Neuronal stem cell (in vitro differentiated cells): ENCODE measurements at regions not wholly inside any gene's neighbourhood (a gene's known extent, or its start where the extent isn't known, plus 50 kb on each side); places are given as distances from the start of the nearest gene placed in this dataset.

Experiments used
- DNase-seq: peaks from one replicate; pipeline ENCODE4 v3.0.0-alpha.2; 2013; ENCODE audit warnings: low spot score
- H2AFZ ChIP-seq: one replicate; pipeline ENCODE4 v1.6.1; 2013; ENCODE audit warnings: mild to moderate bottlenecking, low read length, inconsistent platforms
- H2AK5ac ChIP-seq: 2 replicates; pipeline ENCODE4 v1.6.1; 2013; ENCODE audit warnings: low read depth, mild to moderate bottlenecking, inconsistent platforms, low read length, moderate library complexity, mixed read lengths
- H2BK120ac ChIP-seq: 2 replicates; pipeline ENCODE4 v1.6.1; 2013; ENCODE audit warnings: low read depth, mild to moderate bottlenecking, inconsistent platforms, low read length, moderate library complexity, mixed read lengths
- H2BK12ac ChIP-seq: one replicate; pipeline ENCODE4 v1.6.1; 2013; ENCODE audit warnings: low read length, inconsistent platforms
- H2BK15ac ChIP-seq: 2 replicates; pipeline ENCODE4 v1.6.1; 2013; ENCODE audit warnings: mild to moderate bottlenecking, low read length, inconsistent platforms, mixed read lengths
- H2BK5ac ChIP-seq: one replicate; pipeline ENCODE4 v1.6.1; 2013; ENCODE audit warnings: inconsistent platforms, mild to moderate bottlenecking, low read length, moderate library complexity
- H3K14ac ChIP-seq: one replicate; pipeline ENCODE4 v1.6.1; 2013; ENCODE audit warnings: low read length, inconsistent platforms
- H3K18ac ChIP-seq: 2 replicates; pipeline ENCODE4 v1.6.1; 2013; ENCODE audit warnings: low read length, inconsistent platforms
- H3K23ac ChIP-seq: 2 replicates; pipeline ENCODE4 v1.6.1; 2013; ENCODE audit warnings: low read depth, mild to moderate bottlenecking, mixed read lengths, low read length, inconsistent platforms; ENCODE audit not compliant: poor library complexity
- H3K27ac ChIP-seq: replicated peaks from 3 replicates; pipeline ENCODE4 v1.5.1; 2013; ENCODE audit warnings: low read length, inconsistent platforms
- H3K27me3 ChIP-seq, 3 experiments: 2 replicates each; pipeline ENCODE4 v1.6.1; 2013; ENCODE audit warnings: low read length in 3 of 3, mild to moderate bottlenecking in 2 of 3, inconsistent platforms in 1 of 3, low read depth in 1 of 3, mixed read lengths in 1 of 3, moderate library complexity in 1 of 3; ENCODE audit not compliant: control insufficient read depth in 3 of 3, insufficient read depth in 3 of 3
- H3K36me3 ChIP-seq, 2 donors: replicated peaks in 1 of 2; 2 replicates each; pipeline ENCODE4 v1.6.1; 2013; ENCODE audit warnings: low read length in 2 of 2; ENCODE audit not compliant: control insufficient read depth in 2 of 2, insufficient read depth in 2 of 2
- H3K4ac ChIP-seq: 2 replicates; pipeline ENCODE4 v1.6.1; 2013; ENCODE audit warnings: inconsistent platforms, mild to moderate bottlenecking, low read length, moderate library complexity
- H3K4me1 ChIP-seq, 2 donors: 1 replicate in 1 of 2; 2 replicates in 1 of 2; pipeline ENCODE4 v1.6.1; 2013; ENCODE audit warnings: low read length in 2 of 2, low read depth in 1 of 2; ENCODE audit not compliant: control insufficient read depth in 2 of 2, insufficient read depth in 1 of 2
- H3K4me2 ChIP-seq: one replicate; pipeline ENCODE4 v1.6.1; 2013; ENCODE audit warnings: mild to moderate bottlenecking, low read length, inconsistent platforms; ENCODE audit not compliant: insufficient read depth, poor library complexity, severe bottlenecking
- H3K4me3 ChIP-seq, 2 donors: 2 replicates each; pipeline ENCODE4 v1.5.1; 2013; ENCODE audit warnings: low read length in 2 of 2, mild to moderate bottlenecking in 2 of 2, inconsistent platforms in 1 of 2, moderate library complexity in 1 of 2
- H3K79me1 ChIP-seq: one replicate; pipeline ENCODE4 v1.6.1; 2013; ENCODE audit warnings: low read depth, mild to moderate bottlenecking, inconsistent platforms, low read length, moderate library complexity
- H3K9ac ChIP-seq: one replicate; pipeline ENCODE4 v1.6.1; 2013; ENCODE audit warnings: mild to moderate bottlenecking, low read depth, low read length, inconsistent platforms; ENCODE audit not compliant: poor library complexity
- H3K9me3 ChIP-seq, 2 donors: replicated peaks in 1 of 2; 2 replicates each; pipeline versions ENCODE3 to v1.6.1; 2013; ENCODE audit warnings: low read length in 2 of 2, mild to moderate bottlenecking in 2 of 2, inconsistent platforms in 1 of 2, low read depth in 1 of 2, mixed read lengths in 1 of 2, moderate library complexity in 1 of 2; ENCODE audit not compliant: control insufficient read depth in 2 of 2, insufficient read depth in 1 of 2
- H4K8ac ChIP-seq: one replicate; pipeline ENCODE4 v1.6.1; 2013; ENCODE audit warnings: low read depth, mild to moderate bottlenecking, inconsistent platforms, low read length, moderate library complexity
- H4K91ac ChIP-seq: one replicate; pipeline ENCODE4 v1.6.1; 2013; ENCODE audit warnings: low read length, low read depth, mild to moderate bottlenecking, inconsistent platforms; ENCODE audit not compliant: poor library complexity
- WGBS, 2 donors: extraction: QIAGEN DNeasy Blood & Tissue Kit; methylation state at CpG; one replicate each; pipeline ENCODE4 v1.1.7; 2013; ENCODE audit warnings: missing lambda C conversion rate in 2 of 2, mixed read lengths in 1 of 2; ENCODE audit not compliant: insufficient read length in 2 of 2, insufficient replicate concordance in 1 of 2; ENCODE audit errors: extremely low coverage in 2 of 2; 5-methylcytosine and 5-hydroxymethylcytosine counted together

GRCh38 chr9:78904686-78905085, 607.8 kb downstream of the PSAT1 start:
- Histone ChIP-seq H3K27me3 (no peaks in the 10 kb centered on the region), H3K4me1 (no peaks in the 10 kb centered on the region), H3K23ac (no peak overlapping the region), H3K4ac (no peak overlapping the region), H3K4me3 (no peak overlapping the region), H3K4me2 (no peak overlapping the region), H3K27ac (no peak overlapping the region), H2BK120ac (no peak overlapping the region), H4K8ac (no peak overlapping the region), H3K36me3 (no peaks in the 10 kb centered on the region), H2BK15ac (no peak overlapping the region), H3K9ac (no peak overlapping the region), H3K79me1 (no peaks in the 10 kb centered on the region), H2BK12ac (no peak overlapping the region), H2AK5ac (no peak overlapping the region), H2BK5ac (no peak overlapping the region), H3K18ac (no peak overlapping the region), H4K91ac (no peak overlapping the region), H2AFZ (no peak overlapping the region), H3K14ac (no peak overlapping the region), H3K9me3 (peaks cover 0 to 3% of the 10 kb centered on the region in 2 donors)
- DNase-seq: no peak

GRCh38 chr9:78905387-78905786, 608.5 kb downstream of the PSAT1 start:
- Histone ChIP-seq H2AFZ (no peak overlapping the region), H3K9ac (no peak overlapping the region), H3K4ac (no peak overlapping the region), H3K18ac (no peak overlapping the region), H3K27ac (no peak overlapping the region), H4K8ac (no peak overlapping the region), H3K4me3 (no peak overlapping the region), H3K4me1 (no peaks in the 10 kb centered on the region), H3K9me3 (peaks cover 0 to 3% of the 10 kb centered on the region in 2 donors), H4K91ac (no peak overlapping the region), H3K27me3 (no peaks in the 10 kb centered on the region), H3K79me1 (no peaks in the 10 kb centered on the region), H3K36me3 (no peaks in the 10 kb centered on the region), H3K14ac (no peak overlapping the region), H3K23ac (no peak overlapping the region), H2BK5ac (no peak overlapping the region), H3K4me2 (no peak overlapping the region), H2AK5ac (no peak overlapping the region), H2BK15ac (no peak overlapping the region), H2BK12ac (no peak overlapping the region), H2BK120ac (no peak overlapping the region)
- no CpG with 5 or more reads among the region's 1 CpG for WGBS, 2 donors
- no peak for DNase-seq

DNA sequence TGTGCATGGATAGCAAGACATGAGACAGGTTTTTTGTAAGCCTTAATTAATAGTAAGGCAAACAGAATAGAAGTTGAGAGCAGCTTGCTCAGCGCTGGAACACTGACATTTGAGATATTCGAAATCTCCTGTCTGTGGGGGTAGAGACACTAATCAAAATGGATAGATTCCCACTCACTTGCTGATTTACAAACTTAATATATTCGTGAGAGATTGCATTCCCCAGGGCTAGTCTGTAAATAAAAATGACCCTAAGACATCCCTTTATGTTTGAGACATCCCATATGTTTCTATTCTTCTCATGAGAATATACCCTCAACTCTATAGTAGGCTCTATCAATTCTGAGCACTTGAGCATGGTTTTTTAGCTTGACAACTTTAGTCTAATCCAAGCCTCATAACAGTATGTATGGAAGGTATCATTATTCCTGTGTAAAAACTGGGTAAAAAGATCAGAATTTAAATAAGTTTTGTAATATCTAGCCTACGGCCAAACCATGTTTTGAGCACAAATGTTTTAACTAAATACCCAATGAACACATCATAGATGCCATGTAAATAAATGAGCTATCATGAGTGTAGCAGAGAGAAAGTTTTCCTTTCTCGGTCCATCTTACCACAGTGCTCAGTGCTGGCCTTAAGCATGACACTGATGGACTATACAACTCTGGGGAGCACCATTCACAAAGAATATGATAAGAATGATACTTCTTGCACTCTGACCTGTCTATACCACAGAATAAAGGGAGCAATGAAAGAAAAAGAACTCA, 609.2 kb downstream of the PSAT1 start:
- Histone ChIP-seq H4K91ac (no peak overlapping the region), H2AFZ (no peak overlapping the region), H3K4me2 (no peak overlapping the region), H3K14ac (no peak overlapping the region), H3K9ac (no peak overlapping the region), H4K8ac (no peak overlapping the region), H2AK5ac (no peak overlapping the region), H3K4me3 (no peak overlapping the region), H2BK12ac (no peak overlapping the region), H2BK5ac (no peak overlapping the region), H3K4ac (no peak overlapping the region), H3K9me3 (peaks cover 0 to 3% of the 10 kb centered on the region in 2 donors), H3K4me1 (no peaks in the 10 kb centered on the region), H2BK120ac (no peak overlapping the region), H3K79me1 (no peaks in the 10 kb centered on the region), H2BK15ac (no peak overlapping the region), H3K23ac (no peak overlapping the region), H3K27me3 (no peaks in the 10 kb centered on the region), H3K27ac (no peak overlapping the region), H3K18ac (no peak overlapping the region), H3K36me3 (no peaks in the 10 kb centered on the region)
- no peak for DNase-seq
- no CpG with 5 or more reads among the region's 5 CpGs for WGBS, 2 donors

- peaks cover 0 to 3% of the 10 kb centered on the region in 2 donors for H3K9me3 ChIP-seq
- no peak overlapping the region for H4K91ac ChIP-seq
- no peak overlapping the region for H3K14ac ChIP-seq
- H3K4ac ChIP-seq: no peak overlapping the region
- H3K79me1 ChIP-seq: no peaks in the 10 kb centered on the region
- H2BK12ac ChIP-seq: no peak overlapping the region
- no peak overlapping the region for H2AK5ac ChIP-seq
- WGBS, 2 donors: no CpG with 5 or more reads among the region's 2 CpGs
- H3K27me3 ChIP-seq: no peaks in the 10 kb centered on the region
- H3K4me2 ChIP-seq: no peak overlapping the region
- no peak overlapping the region for H2BK15ac ChIP-seq
- no peak overlapping the region for H3K9ac ChIP-seq
- DNase-seq: no peak
- no peak overlapping the region for H2AFZ ChIP-seq
- H2BK5ac ChIP-seq: no peak overlapping the region
- H3K23ac ChIP-seq: no peak overlapping the region
- no peaks in the 10 kb centered on the region for H3K36me3 ChIP-seq
- H2BK120ac ChIP-seq: no peak overlapping the region
- no peak overlapping the region for H3K27ac ChIP-seq
- H3K4me1 ChIP-seq: no peaks in the 10 kb centered on the region
- no peak overlapping the region for H3K4me3 ChIP-seq
- H3K18ac ChIP-seq: no peak overlapping the region
- H4K8ac ChIP-seq: no peak overlapping the region
These were observed 612.6 kb downstream of the PSAT1 start for GRCh38 chr9:78909566-78909965.
